ENCODE measurements at regions not wholly inside any gene's neighbourhood (a gene's known extent, or its start where the extent isn't known, plus 50 kb on each side); places are given as distances from the start of the nearest gene placed in this dataset.

DNA sequence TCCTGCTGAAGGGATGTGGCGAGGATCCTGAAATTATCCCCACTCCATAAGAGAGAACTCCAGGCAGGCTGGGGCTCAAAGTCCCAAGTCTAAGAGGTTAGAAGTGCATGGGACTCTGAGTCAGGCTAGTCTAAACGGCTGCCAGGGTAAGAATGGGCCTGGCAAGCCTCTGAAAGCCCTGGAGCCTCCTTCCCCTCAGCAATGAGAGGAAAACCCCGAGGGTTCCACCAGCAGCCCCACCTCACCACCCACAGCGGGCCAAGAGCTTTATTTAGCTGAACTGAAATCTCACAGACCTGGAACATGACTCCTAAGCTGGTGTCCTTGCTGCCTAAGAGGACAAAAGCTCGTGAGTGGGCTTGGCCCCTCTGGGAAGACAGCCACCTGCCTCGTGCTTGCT, 135.5 kb downstream of the SEC61B start:
- in situ Hi-C loops (cut with MboI; ENCODE audit: low sequenced_read_pairs, unreplicated experiment), result no loop called here
- DNase-seq (ENCODE audit: low spot score), result peak; percentile 45

GRCh38 chr9:99358668-99359067, 136.6 kb downstream of the SEC61B start:
- TF ChIP-seq, protein P1, sequence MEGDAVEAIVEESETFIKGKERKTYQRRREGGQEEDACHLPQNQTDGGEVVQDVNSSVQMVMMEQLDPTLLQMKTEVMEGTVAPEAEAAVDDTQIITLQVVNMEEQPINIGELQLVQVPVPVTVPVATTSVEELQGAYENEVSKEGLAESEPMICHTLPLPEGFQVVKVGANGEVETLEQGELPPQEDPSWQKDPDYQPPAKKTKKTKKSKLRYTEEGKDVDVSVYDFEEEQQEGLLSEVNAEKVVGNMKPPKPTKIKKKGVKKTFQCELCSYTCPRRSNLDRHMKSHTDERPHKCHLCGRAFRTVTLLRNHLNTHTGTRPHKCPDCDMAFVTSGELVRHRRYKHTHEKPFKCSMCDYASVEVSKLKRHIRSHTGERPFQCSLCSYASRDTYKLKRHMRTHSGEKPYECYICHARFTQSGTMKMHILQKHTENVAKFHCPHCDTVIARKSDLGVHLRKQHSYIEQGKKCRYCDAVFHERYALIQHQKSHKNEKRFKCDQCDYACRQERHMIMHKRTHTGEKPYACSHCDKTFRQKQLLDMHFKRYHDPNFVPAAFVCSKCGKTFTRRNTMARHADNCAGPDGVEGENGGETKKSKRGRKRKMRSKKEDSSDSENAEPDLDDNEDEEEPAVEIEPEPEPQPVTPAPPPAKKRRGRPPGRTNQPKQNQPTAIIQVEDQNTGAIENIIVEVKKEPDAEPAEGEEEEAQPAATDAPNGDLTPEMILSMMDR (IDR thresholded peaks at IDR 0.05; ENCODE audit: borderline replicate concordance, control extremely low read depth, extremely low read depth, insufficient read depth, missing control alignments), result no peak
- in situ Hi-C loops (cut with MboI; ENCODE audit: low sequenced_read_pairs, unreplicated experiment), result no loop called here
- DNase-seq (ENCODE audit: low spot score), result no peak

More for the DNA sequence above, 135.5 kb downstream of the SEC61B start:
- TF ChIP-seq, protein P1 (IDR thresholded peaks at IDR 0.05; ENCODE audit: borderline replicate concordance, control extremely low read depth, extremely low read depth, insufficient read depth, missing control alignments), result no peak

- in situ Hi-C loops (cut with MboI; ENCODE audit: low sequenced_read_pairs, unreplicated experiment), result no loop called here
- no peak for DNase-seq (ENCODE audit: low spot score)
- TF ChIP-seq, protein P1 (IDR thresholded peaks at IDR 0.05; ENCODE audit: borderline replicate concordance, control extremely low read depth, extremely low read depth, insufficient read depth, missing control alignments), result no peak
Measured at GRCh38 chr9:99359336-99359735, 137.3 kb downstream of the SEC61B start.

DNA sequence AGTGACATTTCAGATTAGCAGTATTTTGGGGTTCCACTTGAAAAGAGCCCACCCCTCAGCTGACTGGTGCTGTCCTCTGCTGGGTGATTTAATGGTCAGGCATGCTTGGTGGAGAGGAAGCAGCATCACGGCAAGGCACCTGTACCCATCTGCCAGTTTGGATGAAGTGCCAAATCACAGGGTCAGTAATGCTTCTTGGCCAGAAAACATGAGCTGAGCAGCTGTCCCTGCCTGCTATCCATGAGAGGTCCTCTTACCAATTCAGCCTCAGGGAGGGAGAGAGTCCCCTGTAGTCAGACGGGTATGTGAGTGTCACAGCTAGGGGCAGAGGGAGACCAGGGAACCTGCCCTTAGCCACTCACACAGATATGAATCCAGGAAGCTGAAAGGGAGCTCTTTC, 137.9 kb downstream of the SEC61B start:
- DNase-seq (ENCODE audit: low spot score), result no peak
- TF ChIP-seq, protein P1 (IDR thresholded peaks at IDR 0.05; ENCODE audit: borderline replicate concordance, control extremely low read depth, extremely low read depth, insufficient read depth, missing control alignments), result no peak
- in situ Hi-C loops (cut with MboI; ENCODE audit: low sequenced_read_pairs, unreplicated experiment), result no loop called here

DNA sequence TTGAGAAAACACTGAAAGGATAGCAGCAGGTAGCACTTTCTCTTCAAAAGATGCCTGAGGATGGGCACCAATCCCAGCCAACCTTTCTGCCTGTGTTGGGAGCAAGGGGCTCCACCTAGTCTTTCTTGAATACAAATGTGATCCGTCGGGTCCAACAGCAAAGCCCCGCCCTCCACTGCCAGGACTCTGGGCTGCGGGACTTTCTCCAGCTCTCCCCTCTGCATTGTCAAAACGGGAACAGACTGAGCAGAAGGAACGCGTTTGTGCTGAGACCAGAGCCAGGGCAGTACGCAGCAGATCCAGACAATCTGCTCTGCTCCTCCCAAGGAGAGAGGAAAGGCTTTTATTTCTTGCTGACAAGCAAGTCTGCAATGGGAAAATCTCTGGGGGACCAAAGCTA, 139.7 kb downstream of the SEC61B start:
- DNase-seq (ENCODE audit: low spot score), result no peak
- in situ Hi-C loops (cut with MboI; ENCODE audit: low sequenced_read_pairs, unreplicated experiment), result no loop called here
- TF ChIP-seq, protein P1 (IDR thresholded peaks at IDR 0.05; ENCODE audit: borderline replicate concordance, control extremely low read depth, extremely low read depth, insufficient read depth, missing control alignments), result no peak

- TF ChIP-seq, protein P1 (IDR thresholded peaks at IDR 0.05; ENCODE audit: borderline replicate concordance, control extremely low read depth, extremely low read depth, insufficient read depth, missing control alignments), result no peak
- no peak for DNase-seq (ENCODE audit: low spot score)
- in situ Hi-C loops (cut with MboI; ENCODE audit: low sequenced_read_pairs, unreplicated experiment), result no loop called here
Measured at GRCh38 chr9:99362321-99362720, 140.2 kb downstream of the SEC61B start.

- no peak for DNase-seq (ENCODE audit: low spot score)
- TF ChIP-seq, protein P1 (IDR thresholded peaks at IDR 0.05; ENCODE audit: borderline replicate concordance, control extremely low read depth, extremely low read depth, insufficient read depth, missing control alignments), result no peak
- in situ Hi-C loops (cut with MboI; ENCODE audit: low sequenced_read_pairs, unreplicated experiment), result no loop called here
Measured at GRCh38 chr9:99363509-99363908, 141.4 kb downstream of the SEC61B start.

Measured in GM13976 (cell line).